Liver (tissue), 8 donors: ENCODE measurements at regions not wholly inside any gene's neighbourhood (a gene's known extent, or its start where the extent isn't known, plus 50 kb on each side); places are given as distances from the start of the nearest gene placed in this dataset.

ENCODE experiments used
- DNase-seq: peaks from one replicate; pipeline ENCODE4 v3.0.0-alpha.2; 2017; ENCODE audit warnings: low spot score
- H3K27ac ChIP-seq, 2 donors: one replicate each; pipeline ENCODE4 v1.7.0; 2013; ENCODE audit warnings: inconsistent platforms in 2 of 2, low read length in 2 of 2, control low read depth in 1 of 2, low read depth in 1 of 2, mild to moderate bottlenecking in 1 of 2
- H3K27me3 ChIP-seq, 4 donors: one replicate each; pipeline versions ENCODE4 v1.6.1 to v1.7.0; 2013; ENCODE audit warnings: low read length in 3 of 4, inconsistent platforms in 1 of 4, mild to moderate bottlenecking in 1 of 4, moderate library complexity in 1 of 4; ENCODE audit not compliant: control insufficient read depth in 4 of 4, insufficient read depth in 4 of 4
- H3K36me3 ChIP-seq, 4 donors: one replicate each; pipeline versions ENCODE4 v1.6.1 to v1.7.0; 2013; ENCODE audit warnings: low read length in 3 of 4, mild to moderate bottlenecking in 3 of 4, low read depth in 1 of 4, moderate library complexity in 1 of 4; ENCODE audit not compliant: control insufficient read depth in 4 of 4, insufficient read depth in 3 of 4
- H3K4me1 ChIP-seq, 4 donors: one replicate each; pipeline versions ENCODE4 v1.6.1 to v1.7.0; 2013; ENCODE audit warnings: low read length in 3 of 4, mild to moderate bottlenecking in 3 of 4, moderate library complexity in 1 of 4; ENCODE audit not compliant: control insufficient read depth in 4 of 4, insufficient read depth in 4 of 4
- H3K4me3 ChIP-seq, 3 donors: one replicate each; pipeline versions ENCODE4 v1.6.1 to v1.7.0; 2013; ENCODE audit warnings: low read length in 3 of 3, control low read depth in 1 of 3, low read depth in 1 of 3, mild to moderate bottlenecking in 1 of 3
- H3K9ac ChIP-seq, 2 donors: one replicate each; pipeline ENCODE4 v1.7.0; 2013; ENCODE audit warnings: low read length in 2 of 2, mild to moderate bottlenecking in 2 of 2, moderate library complexity in 2 of 2, control low read depth in 1 of 2, low read depth in 1 of 2
- H3K9me3 ChIP-seq, 4 donors: one replicate each; pipeline versions ENCODE4 v1.6.1 to v1.7.0; 2013; ENCODE audit warnings: low read length in 3 of 4; ENCODE audit not compliant: control insufficient read depth in 4 of 4
- EGR1 ChIP-seq, 2 donors: IDR thresholded peaks; 2 replicates each; pipeline ENCODE4 v1.6.1; 2016 to 2018; ENCODE audit warnings: antibody characterized with exemption in 2 of 2, low read depth in 2 of 2
- FOXA1 ChIP-seq: IDR thresholded peaks from 2 replicates; pipeline ENCODE4 v1.6.1; 2016; ENCODE audit warnings: antibody characterized with exemption
- FOXA2 ChIP-seq: IDR thresholded peaks from 2 replicates; pipeline ENCODE4 v1.6.1; 2016; ENCODE audit warnings: antibody characterized with exemption
- GABPA ChIP-seq, 2 donors: IDR thresholded peaks in 1 of 2; conservative IDR thresholded peaks in 1 of 2; 2 replicates each; pipeline ENCODE4 v1.6.1; 2016; ENCODE audit warnings: antibody characterized with exemption in 2 of 2, mild to moderate bottlenecking in 1 of 2, moderate library complexity in 1 of 2
- HNF4A ChIP-seq, 2 donors: conservative IDR thresholded peaks; 2 replicates each; pipeline ENCODE4 v1.6.1; 2016; ENCODE audit warnings: antibody characterized with exemption in 2 of 2, mild to moderate bottlenecking in 2 of 2
- HNF4G ChIP-seq: IDR thresholded peaks from 2 replicates; pipeline ENCODE4 v1.6.1; 2016; ENCODE audit warnings: antibody characterized with exemption
- JUND ChIP-seq, 2 donors: IDR thresholded peaks; 2 replicates each; pipeline ENCODE4 v1.6.1; 2016; ENCODE audit warnings: antibody characterized with exemption in 2 of 2
- NR2F2 ChIP-seq: IDR thresholded peaks from 2 replicates; pipeline ENCODE4 v1.6.1; 2016; ENCODE audit warnings: antibody characterized with exemption
- RAD21 ChIP-seq, 2 donors: IDR thresholded peaks; 2 replicates each; pipeline ENCODE4 v1.6.1; 2016; ENCODE audit warnings: antibody characterized with exemption in 2 of 2, mild to moderate bottlenecking in 2 of 2
- TAF1 ChIP-seq: conservative IDR thresholded peaks from 2 replicates; pipeline ENCODE4 v1.6.1; 2016; ENCODE audit warnings: antibody characterized with exemption, mild to moderate bottlenecking
- WGBS: extraction: QIAGEN DNeasy Blood & Tissue Kit; methylation state at CpG from one replicate; pipeline ENCODE4 v1.1.7; 2013; 5-methylcytosine and 5-hydroxymethylcytosine counted together
- TF ChIP-seq, protein P1 (sequence below): IDR thresholded peaks from 2 replicates; pipeline ENCODE4 v1.6.1; 2016; ENCODE audit warnings: antibody characterized with exemption, mild to moderate bottlenecking
- TF ChIP-seq, protein P2 (sequence below): fragments of 150-350 bp; IDR thresholded peaks from 2 replicates; pipeline ENCODE4 v1.5.1; 2017; ENCODE audit warnings: improper control_type of control experiment, low read depth, low read length; ENCODE audit not compliant: missing input control
- TF ChIP-seq, protein P3 (sequence below): IDR thresholded peaks from 2 replicates; pipeline ENCODE4 v1.6.1; 2016; ENCODE audit warnings: antibody characterized with exemption
- TF ChIP-seq, protein P4 (sequence below): IDR thresholded peaks from 2 replicates; pipeline ENCODE4 v1.6.1; 2016; ENCODE audit warnings: antibody characterized with exemption
- donor health status: healthy.
- donor health status: healthy.
- donor health status: healthy.
- donor health status: healthy.
- donor health status: healthy.

DNA sequence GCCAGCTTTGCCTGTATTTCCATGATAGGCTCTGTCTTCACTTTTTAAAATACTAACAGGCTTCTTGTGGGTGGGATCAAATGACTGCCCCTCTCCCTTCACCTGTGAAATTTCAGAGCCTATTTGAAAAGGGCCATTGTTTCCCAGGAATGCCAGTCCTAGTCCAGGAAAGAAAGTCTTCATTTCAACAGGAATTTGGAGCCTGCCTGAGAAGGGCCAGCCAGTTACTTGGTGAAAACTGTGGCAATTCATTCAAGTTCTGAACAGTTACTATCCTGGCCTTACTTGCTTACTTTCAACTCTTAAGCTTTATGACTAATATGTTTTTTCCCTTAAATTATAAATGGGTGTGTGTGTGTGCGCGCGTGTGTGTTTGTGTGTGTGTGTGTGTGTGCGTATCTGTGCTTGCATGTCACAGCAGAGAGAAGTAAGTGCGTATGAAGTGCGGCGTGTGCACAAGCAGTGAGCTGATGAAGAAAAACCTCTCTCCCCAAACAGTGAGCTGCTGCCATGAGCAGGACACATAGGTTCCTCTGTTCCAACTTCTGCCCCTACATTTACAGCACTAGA, 67.5 kb upstream of the RNPC3 start:
- Histone ChIP-seq H3K9ac (no peak overlapping the region), H3K36me3 (no peaks in the 10 kb centered on the region), H3K9me3 (no peaks in the 10 kb centered on the region), H3K4me1 (no peaks in the 10 kb centered on the region), H3K4me3 (no peak overlapping the region), H3K27me3 (peaks cover 0 to 2% (median 0%) of the 10 kb centered on the region in 4 donors), H3K27ac (no peak overlapping the region)
- DNase-seq, result no peak
- no peak for TF ChIP-seq NR2F2
- TF ChIP-seq, protein P1, sequence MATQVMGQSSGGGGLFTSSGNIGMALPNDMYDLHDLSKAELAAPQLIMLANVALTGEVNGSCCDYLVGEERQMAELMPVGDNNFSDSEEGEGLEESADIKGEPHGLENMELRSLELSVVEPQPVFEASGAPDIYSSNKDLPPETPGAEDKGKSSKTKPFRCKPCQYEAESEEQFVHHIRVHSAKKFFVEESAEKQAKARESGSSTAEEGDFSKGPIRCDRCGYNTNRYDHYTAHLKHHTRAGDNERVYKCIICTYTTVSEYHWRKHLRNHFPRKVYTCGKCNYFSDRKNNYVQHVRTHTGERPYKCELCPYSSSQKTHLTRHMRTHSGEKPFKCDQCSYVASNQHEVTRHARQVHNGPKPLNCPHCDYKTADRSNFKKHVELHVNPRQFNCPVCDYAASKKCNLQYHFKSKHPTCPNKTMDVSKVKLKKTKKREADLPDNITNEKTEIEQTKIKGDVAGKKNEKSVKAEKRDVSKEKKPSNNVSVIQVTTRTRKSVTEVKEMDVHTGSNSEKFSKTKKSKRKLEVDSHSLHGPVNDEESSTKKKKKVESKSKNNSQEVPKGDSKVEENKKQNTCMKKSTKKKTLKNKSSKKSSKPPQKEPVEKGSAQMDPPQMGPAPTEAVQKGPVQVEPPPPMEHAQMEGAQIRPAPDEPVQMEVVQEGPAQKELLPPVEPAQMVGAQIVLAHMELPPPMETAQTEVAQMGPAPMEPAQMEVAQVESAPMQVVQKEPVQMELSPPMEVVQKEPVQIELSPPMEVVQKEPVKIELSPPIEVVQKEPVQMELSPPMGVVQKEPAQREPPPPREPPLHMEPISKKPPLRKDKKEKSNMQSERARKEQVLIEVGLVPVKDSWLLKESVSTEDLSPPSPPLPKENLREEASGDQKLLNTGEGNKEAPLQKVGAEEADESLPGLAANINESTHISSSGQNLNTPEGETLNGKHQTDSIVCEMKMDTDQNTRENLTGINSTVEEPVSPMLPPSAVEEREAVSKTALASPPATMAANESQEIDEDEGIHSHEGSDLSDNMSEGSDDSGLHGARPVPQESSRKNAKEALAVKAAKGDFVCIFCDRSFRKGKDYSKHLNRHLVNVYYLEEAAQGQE, result no peak
- TF ChIP-seq, protein P2, sequence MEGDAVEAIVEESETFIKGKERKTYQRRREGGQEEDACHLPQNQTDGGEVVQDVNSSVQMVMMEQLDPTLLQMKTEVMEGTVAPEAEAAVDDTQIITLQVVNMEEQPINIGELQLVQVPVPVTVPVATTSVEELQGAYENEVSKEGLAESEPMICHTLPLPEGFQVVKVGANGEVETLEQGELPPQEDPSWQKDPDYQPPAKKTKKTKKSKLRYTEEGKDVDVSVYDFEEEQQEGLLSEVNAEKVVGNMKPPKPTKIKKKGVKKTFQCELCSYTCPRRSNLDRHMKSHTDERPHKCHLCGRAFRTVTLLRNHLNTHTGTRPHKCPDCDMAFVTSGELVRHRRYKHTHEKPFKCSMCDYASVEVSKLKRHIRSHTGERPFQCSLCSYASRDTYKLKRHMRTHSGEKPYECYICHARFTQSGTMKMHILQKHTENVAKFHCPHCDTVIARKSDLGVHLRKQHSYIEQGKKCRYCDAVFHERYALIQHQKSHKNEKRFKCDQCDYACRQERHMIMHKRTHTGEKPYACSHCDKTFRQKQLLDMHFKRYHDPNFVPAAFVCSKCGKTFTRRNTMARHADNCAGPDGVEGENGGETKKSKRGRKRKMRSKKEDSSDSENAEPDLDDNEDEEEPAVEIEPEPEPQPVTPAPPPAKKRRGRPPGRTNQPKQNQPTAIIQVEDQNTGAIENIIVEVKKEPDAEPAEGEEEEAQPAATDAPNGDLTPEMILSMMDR, result no peak
- TF ChIP-seq, protein P3, sequence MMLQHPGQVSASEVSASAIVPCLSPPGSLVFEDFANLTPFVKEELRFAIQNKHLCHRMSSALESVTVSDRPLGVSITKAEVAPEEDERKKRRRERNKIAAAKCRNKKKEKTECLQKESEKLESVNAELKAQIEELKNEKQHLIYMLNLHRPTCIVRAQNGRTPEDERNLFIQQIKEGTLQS, result no peak
- TF ChIP-seq TAF1, result no peak
- TF ChIP-seq HNF4A (conservative IDR thresholded peaks at IDR 0.05), result no peak
- no peak for TF ChIP-seq JUND (IDR thresholded peaks at IDR 0.05)
- no peak for TF ChIP-seq GABPA (IDR thresholded peaks at IDR 0.05 in 1 of 2, conservative IDR thresholded peaks at IDR 0.05 in 1 of 2)
- WGBS, result 90% methylated on average over 7 of the region's 7 CpGs

DNA sequence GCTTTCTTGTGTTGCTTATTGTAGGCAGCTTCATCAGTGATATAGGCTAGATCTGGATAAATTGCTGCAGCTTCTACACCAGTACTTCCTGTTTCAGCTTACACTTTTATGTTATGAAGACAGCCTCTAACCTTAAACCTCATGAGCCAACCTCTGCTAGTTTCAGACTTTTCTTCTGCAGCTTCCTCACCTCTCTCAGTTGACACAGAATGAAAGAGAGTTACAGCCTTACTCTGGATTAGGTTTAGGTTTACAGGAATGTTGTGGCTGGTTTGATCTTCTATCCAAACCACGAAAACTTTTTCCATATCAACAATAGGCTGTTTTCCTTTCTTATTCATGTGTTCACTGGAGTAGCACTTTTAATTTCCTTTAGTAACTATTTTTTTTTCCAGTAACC, 76.9 kb upstream of the RNPC3 start:
- no peaks in the 10 kb centered on the region for H3K4me1 ChIP-seq

More for the DNA sequence above, 76.9 kb upstream of the RNPC3 start:
- Histone ChIP-seq H3K36me3 (no peaks in the 10 kb centered on the region), H3K9me3 (no peaks in the 10 kb centered on the region), H3K27me3 (no peaks in the 10 kb centered on the region), H3K4me3 (no peak overlapping the region), H3K9ac (no peak overlapping the region), H3K27ac (no peak overlapping the region)
- 68% methylated on average over 1 of the region's 1 CpG for WGBS
- no peak for DNase-seq
- TF ChIP-seq, protein P1, result no peak
- TF ChIP-seq, protein P2, result no peak
- TF ChIP-seq GABPA (IDR thresholded peaks at IDR 0.05 in 1 of 2, conservative IDR thresholded peaks at IDR 0.05 in 1 of 2) (no peak), FOXA2 (no peak), HNF4G (no peak), EGR1 (IDR thresholded peaks at IDR 0.05; ENCODE audit: low read depth in 2 of 2) (no peak), RAD21 (IDR thresholded peaks at IDR 0.05) (no peak), JUND (IDR thresholded peaks at IDR 0.05) (no peak), FOXA1 (no peak)
- TF ChIP-seq, protein P4, sequence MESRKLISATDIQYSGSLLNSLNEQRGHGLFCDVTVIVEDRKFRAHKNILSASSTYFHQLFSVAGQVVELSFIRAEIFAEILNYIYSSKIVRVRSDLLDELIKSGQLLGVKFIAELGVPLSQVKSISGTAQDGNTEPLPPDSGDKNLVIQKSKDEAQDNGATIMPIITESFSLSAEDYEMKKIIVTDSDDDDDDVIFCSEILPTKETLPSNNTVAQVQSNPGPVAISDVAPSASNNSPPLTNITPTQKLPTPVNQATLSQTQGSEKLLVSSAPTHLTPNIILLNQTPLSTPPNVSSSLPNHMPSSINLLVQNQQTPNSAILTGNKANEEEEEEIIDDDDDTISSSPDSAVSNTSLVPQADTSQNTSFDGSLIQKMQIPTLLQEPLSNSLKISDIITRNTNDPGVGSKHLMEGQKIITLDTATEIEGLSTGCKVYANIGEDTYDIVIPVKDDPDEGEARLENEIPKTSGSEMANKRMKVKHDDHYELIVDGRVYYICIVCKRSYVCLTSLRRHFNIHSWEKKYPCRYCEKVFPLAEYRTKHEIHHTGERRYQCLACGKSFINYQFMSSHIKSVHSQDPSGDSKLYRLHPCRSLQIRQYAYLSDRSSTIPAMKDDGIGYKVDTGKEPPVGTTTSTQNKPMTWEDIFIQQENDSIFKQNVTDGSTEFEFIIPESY, result no peak
